ENCODE measurements at regions not wholly inside any gene's neighbourhood (a gene's known extent, or its start where the extent isn't known, plus 50 kb on each side); places are given as distances from the start of the nearest gene placed in this dataset.

- Histone ChIP-seq H3K27me3 (ENCODE audit: insufficient read depth, low read length) (no peaks in the 10 kb centered on the region), H2AK5ac (ENCODE audit: insufficient read length, low read length) (no peak overlapping the region), H3K56ac (ENCODE audit: insufficient read length, low read depth, low read length) (no peak overlapping the region), H3K79me2 (ENCODE audit: insufficient read depth, low read length) (no peaks in the 10 kb centered on the region), H3K23me2 (ENCODE audit: insufficient read length, low read depth, low read length, poor library complexity, severe bottlenecking) (peaks cover 2% of the 10 kb centered on the region), H2BK15ac (ENCODE audit: low read depth, low read length) (no peak overlapping the region), H3K27ac (ENCODE audit: insufficient read length, low read depth, low read length) (no peak overlapping the region), H3K4ac (ENCODE audit: low read depth, low read length) (no peak overlapping the region), H2BK5ac (ENCODE audit: insufficient read length, low read length) (no peak overlapping the region), H3K79me1 (ENCODE audit: insufficient read depth, low read depth, low read length, poor library complexity, severe bottlenecking) (no peaks in the 10 kb centered on the region), H3K9ac (ENCODE audit: extremely low read depth, insufficient read length, low read length) (no peak overlapping the region), H3K23ac (ENCODE audit: insufficient read length, low read depth, low read length) (no peak overlapping the region), H4K20me1 (ENCODE audit: control insufficient read depth, insufficient read depth, insufficient read length) (no peaks in the 10 kb centered on the region), H3K4me2 (ENCODE audit: insufficient read depth, insufficient read length, low read length) (no peak overlapping the region), H3K14ac (ENCODE audit: insufficient read depth, low read length) (no peak overlapping the region), H4K91ac (ENCODE audit: insufficient read length, low read depth, low read length) (no peak overlapping the region), H3K4me1 (ENCODE audit: insufficient read depth, low read length) (no peaks in the 10 kb centered on the region; the same call in 1 of the 2 replicates), H3K18ac (ENCODE audit: insufficient read length, low read depth, low read length) (no peak overlapping the region), H3T11ph (ENCODE audit: low read length) (no peak overlapping the region), H3K9me3 (ENCODE audit: control insufficient read depth, low read depth, low read length) (no peaks in the 10 kb centered on the region), H4K5ac (ENCODE audit: insufficient read length, low read depth, low read length) (no peak overlapping the region), H2BK20ac (ENCODE audit: low read depth, low read length, poor library complexity, severe bottlenecking) (no peak overlapping the region), H2BK120ac (ENCODE audit: low read depth, low read length, poor library complexity, severe bottlenecking) (no peak overlapping the region), H2BK12ac (ENCODE audit: insufficient read length, low read depth, low read length) (no peak overlapping the region), H4K8ac (replicated peaks; ENCODE audit: insufficient read length, low read depth, low read length) (no peak overlapping the region), H2AFZ (ENCODE audit: low read length) (no peak overlapping the region)
- no peak overlapping the region for H3K27ac Mint-ChIP-seq
- H3K9me3 Mint-ChIP-seq = peaks cover 2 to 8% of the 10 kb centered on the region in 2 experiments; a peak in 3 of 5 replicates
- H3K36me3 Mint-ChIP-seq (ENCODE audit: insufficient read depth in 1 of 3, low read depth in 3 of 3) = peaks cover 3 to 4% (median 4%) of the 10 kb centered on the region in 3 experiments; a peak in 5 of 7 replicates
- H3K4me1 Mint-ChIP-seq = peaks cover 5% of the 10 kb centered on the region in 2 experiments
- DNase-seq = no peak
- WGBS (ENCODE audit: extremely low coverage, insufficient read length, low lambda C conversion rate) = no CpG with 5 or more reads among the region's 3 CpGs
- TF ChIP-seq CTCF (conservative IDR thresholded peaks at IDR 0.05) = no peak
- no peaks in the 10 kb centered on the region for H3K27me3 Mint-ChIP-seq (ENCODE audit: low read depth)
- H3K4me3 Mint-ChIP-seq = no peak overlapping the region
Measured at GRCh38 chr14:53220914-53221313, 67.8 kb upstream of the DDHD1 start.
